ENCODE measurements at regions not wholly inside any gene's neighbourhood (a gene's known extent, or its start where the extent isn't known, plus 50 kb on each side); places are given as distances from the start of the nearest gene placed in this dataset.
A peak's percentile ranks its signal among the peaks of the same experiment; 100 is the strongest.

GRCh38 chr9:89666364-89666763 is 61.6 kb downstream of the GADD45G start:
- CTCF ChIA-PET = interaction anchor here (1.0 kb wide), 1 partner anchor 24 kb away, joined by 3 read pairs; no protein-coding TSS in a partner anchor
- RAD21 ChIA-PET (ENCODE audit: unreplicated experiment) = interaction anchor here (1.2 kb wide), 1 partner anchor 24 kb away, joined by 3 read pairs; no protein-coding TSS in a partner anchor
- BruUV-seq (replicated peaks) = no TSS peak
- no peak for FAIRE-seq
- POLR2A ChIA-PET = no interaction called here
- Histone ChIP-seq H4K20me1 (ENCODE audit: control insufficient read depth, insufficient read depth) (no peaks in the 10 kb centered on the region), H3K9ac (ENCODE audit: control insufficient read depth, insufficient read depth, low read length) (no peak overlapping the region), H3K27me3 (replicated peaks in 1 of 2; ENCODE audit: control insufficient read depth in 2 of 2, insufficient read depth in 2 of 2, low read length in 1 of 2) (peaks cover 0 to 2% of the 10 kb centered on the region in 2 experiments; a peak in 3 of 4 replicates), H3K27ac (ENCODE audit: control insufficient read depth, insufficient read depth) (no peak overlapping the region), H3K4me1 (ENCODE audit: control insufficient read depth, insufficient read depth, low read length) (no peaks in the 10 kb centered on the region), H3K36me3 (ENCODE audit: control insufficient read depth in 2 of 2, insufficient read depth in 2 of 2, low read length in 1 of 2) (no peaks in the 10 kb centered on the region), H3K4me2 (ENCODE audit: control insufficient read depth, insufficient read depth) (no peak overlapping the region), H3K4me3 (no peak overlapping the region), H3K9me3 (replicated peaks; ENCODE audit: control insufficient read depth, insufficient read depth, low read length) (no peaks in the 10 kb centered on the region), H3K79me2 (ENCODE audit: control insufficient read depth, insufficient read depth, low read length) (no peaks in the 10 kb centered on the region), H2AFZ (ENCODE audit: control insufficient read depth, low read depth, low read length) (no peak overlapping the region)
- 24% methylated on average over 7 of the region's 7 CpGs for WGBS (ENCODE audit: insufficient coverage, insufficient replicate concordance, low lambda C conversion rate, missing lambda C conversion rate)
- ATAC-seq = peak; percentile 41
- DNase-seq (ENCODE audit: low read depth, low spot score) = no peak
- TF ChIP-seq ZNF217 (IDR thresholded peaks at IDR 0.05) (no peak), CHD1 (IDR thresholded peaks at IDR 0.05; ENCODE audit: low read depth, low read length) (no peak), IKZF1 (conservative IDR thresholded peaks at IDR 0.05) (no peak), HDGF (IDR thresholded peaks at IDR 0.05) (no peak), ZBTB11 (CRISPR knock-in tag; IDR thresholded peaks at IDR 0.05) (no peak), SPI1 (IDR thresholded peaks at IDR 0.05; ENCODE audit: borderline replicate concordance, insufficient read depth, low read depth, low read length) (no peak), PKNOX1 (IDR thresholded peaks at IDR 0.05) (no peak)
- SMC1A ChIA-PET (ENCODE audit: uncharacterized antibody, unreplicated experiment) = no interaction called here
- intact Hi-C loops (cut with micrococcal nuclease; ENCODE audit: unreplicated experiment) (no loop called here), in situ Hi-C loops (cut with MboI) (no loop called here)
